Hematopoietic multipotent progenitor cell treated with erythropoietin and hydrocortisone succinate and interleukin-3 and kit ligand, for 17 days (in vitro differentiated cells): ENCODE measurements at regions not wholly inside any gene's neighbourhood (a gene's known extent, or its start where the extent isn't known, plus 50 kb on each side); places are given as distances from the start of the nearest gene placed in this dataset.

Experiments used
- DNase-seq: peaks from one replicate; pipeline ENCODE4 v3.0.0-alpha.2; 2015; ENCODE audit warnings: low spot score

DNA sequence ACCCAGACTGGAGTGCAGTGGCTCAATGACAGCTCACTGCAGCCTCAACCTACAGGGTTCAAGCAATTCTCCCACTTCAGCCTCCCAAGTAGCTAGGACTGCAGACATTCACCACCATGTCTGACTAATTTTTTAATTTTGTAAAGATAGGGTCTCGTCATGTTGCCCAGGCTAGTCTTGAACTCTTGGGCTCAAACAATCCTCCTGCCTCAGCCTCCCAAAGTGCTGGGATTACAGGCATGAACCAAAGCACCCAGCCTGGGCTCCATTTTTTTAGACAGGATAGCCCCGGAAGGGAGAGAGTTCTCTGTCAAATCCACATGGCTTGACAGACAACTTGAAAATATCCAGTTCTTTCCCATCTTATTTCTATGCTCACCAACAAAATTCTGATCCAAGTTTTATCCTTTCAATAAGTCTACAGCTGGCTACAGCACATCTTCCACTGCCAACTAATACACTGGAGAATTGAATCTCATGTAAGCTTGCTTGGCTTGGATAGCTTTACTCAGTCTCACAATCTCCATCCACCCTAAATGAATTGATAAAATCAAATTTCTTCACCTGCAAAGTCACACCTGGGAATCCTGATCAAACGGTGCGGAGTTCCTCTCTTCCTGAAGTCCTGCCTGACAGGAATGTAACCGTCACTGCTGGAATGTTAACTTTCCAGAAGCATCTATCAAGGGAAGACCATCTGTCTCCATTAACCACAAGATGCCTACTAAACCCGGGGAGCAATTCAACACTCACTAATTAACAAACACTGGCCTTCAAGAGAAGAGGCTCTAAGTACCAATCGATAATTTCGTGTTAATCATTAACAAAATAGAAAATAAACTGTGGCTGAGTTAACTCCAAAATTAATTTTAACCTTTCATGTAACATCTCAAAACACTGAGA is 239.7 kb upstream of the MKLN1 start:
- DNase-seq = no peak

DNA sequence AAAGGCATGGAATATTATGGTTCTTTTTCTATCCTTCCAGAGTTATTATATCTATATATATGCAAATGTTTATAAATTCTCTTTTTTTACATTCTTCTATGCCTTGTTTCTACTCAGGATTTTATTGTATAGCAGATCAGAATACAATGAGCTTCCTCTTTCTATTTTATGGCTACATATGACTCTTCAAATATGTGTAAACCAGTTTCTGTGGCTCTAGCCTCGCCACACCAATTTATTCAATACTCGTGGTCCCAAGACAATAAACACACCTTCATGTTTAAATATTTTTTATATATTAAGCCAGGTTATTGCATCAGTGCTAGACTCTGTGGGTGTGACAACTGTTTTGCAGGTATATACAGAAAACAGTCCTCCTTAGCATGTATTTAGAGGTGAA is 237.5 kb upstream of the MKLN1 start:
- DNase-seq = no peak

DNA sequence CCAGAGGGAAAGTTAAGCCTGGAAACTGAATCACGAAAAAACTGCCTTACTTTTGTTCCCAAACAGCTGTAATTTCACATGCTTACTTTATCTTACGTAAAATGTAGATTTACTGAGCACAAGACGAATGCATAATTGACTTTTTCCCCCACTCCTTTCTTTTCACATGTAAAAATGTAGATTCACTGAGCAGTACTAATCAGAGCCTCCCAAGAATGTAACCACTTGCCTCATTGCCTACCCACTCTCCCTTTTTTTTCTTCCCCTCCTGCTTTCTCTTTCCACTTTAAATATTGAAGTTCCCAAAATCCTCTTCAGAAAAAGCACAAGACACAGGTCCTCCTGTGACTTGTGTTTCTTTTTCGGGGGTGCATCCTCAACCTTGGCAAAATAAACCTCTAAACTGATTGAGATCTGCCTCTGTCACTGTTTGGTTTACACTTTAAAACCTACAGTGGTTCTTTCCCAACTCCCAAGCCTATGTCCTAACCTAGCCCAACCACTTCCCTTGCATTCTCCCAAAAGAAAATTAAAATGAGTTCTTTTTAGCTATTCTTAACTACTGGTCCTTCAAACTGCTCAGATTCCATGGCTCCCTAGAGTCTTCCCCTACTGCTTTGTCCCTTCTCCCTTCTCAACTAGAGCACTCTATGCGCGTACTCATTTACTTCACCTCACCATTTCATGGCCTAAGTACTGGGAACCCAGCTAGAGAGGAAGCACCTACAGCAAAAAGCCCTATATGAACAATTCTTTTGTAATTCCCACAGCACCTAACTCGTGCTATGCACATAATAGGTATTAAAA is 236.6 kb upstream of the MKLN1 start:
- no peak for DNase-seq

- no peak for DNase-seq
Observed at GRCh38 chr7:131094685-131095084, 233.0 kb upstream of the MKLN1 start.

DNA sequence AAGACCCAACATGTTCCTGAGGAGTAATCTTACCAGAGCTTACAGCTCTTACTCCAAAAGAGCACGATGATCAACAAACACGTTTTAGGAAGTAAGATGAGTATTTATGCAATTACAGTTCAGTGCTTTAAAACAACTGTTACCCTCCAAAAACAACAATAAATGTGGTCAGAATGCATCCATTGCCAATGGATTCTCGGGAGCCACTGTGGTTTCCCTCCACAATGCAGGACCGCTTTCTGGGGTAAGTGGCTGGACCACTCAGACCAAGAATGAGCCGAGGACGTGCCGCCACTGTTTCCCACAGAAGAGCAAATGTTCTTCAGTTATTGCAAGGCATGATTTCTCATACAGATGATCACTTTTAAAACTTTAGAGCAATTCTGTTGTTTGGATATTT is 232.3 kb upstream of the MKLN1 start:
- DNase-seq = no peak

DNA sequence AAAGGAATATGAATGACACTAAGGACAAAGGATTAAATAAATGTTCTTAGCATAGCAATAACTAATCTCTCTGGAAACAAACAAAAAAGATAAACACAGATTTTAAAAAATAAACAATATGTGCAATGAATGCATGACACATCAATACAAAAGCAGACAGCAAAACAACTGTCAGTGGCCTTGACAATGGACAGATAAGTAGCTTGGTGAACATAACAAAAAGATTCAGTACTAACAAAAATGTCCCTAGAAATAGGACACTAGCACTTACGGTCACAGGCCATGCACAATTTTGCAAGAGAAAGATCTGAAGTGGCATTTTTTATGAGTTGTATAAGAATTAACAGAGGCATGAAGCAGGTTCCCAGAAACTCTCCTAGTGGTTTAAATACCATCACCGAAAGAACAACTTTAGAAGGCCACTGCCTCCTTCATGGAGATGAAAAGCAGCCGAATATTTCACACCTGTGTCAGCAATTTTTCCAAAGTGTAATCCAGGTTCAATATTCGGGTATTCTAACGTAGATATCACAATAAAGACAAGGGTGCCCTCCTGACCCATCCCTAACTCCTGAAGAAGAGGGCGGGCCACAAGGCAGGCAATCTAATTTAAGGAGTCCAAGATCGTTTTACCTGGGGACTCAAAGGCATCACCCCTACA is 231.3 kb upstream of the MKLN1 start:
- no peak for DNase-seq

GRCh38 chr7:131097662-131098376 is 229.9 kb upstream of the MKLN1 start:
- DNase-seq = no peak

GRCh38 chr7:131098527-131098926 is 229.1 kb upstream of the MKLN1 start:
- no peak for DNase-seq

DNA sequence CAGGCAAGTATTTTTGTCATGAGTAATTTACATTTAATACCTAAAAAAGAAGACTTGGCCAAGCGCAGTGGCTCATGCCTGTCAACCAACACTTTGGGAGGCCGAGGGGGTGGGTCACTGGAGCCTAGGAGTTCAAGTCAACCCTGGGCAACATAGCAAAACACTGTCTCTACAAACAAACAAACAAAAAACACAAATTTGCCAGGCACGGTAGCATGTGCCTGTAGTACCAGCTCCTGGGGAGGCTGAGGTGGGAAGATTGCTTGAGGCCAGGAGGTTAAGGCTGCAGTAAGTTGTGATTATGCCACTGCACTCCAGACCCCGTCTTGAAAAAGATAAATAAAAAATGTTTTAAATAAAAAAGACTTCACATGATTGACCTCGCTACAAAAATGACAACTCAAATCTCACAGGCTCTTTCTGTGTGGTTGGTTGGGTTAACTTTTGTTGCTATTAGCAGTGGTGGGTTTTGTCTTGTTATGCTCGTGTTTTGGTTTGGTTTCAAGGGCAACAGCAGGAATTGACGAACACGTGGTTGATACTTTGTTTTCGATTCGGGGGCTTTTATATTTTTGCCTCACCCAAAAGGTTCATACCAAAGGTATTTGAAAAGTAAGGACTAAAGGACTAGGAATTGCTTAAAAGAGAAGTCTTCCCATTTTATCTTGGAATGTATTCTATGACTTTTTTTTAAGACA is 227.2 kb upstream of the MKLN1 start:
- DNase-seq = no peak

DNA sequence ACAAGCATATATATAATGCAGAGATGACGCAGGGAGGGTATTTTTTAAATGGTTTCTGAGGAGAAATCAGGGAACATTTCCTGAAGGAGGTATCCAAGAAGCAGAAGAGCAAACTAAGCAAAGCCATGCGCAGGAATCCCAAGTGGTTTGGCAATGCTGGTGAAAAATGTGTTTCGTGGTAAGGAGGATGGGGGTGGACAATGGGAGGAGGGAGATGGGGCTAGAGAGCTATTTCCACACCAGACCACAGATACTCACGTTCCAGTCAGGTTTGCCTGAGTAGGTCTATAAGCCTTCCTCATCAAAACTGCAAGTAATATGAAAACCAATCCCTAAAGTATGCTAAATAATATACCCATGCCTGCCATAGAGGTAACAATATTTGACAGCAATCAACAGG is 223.7 kb upstream of the MKLN1 start:
- no peak for DNase-seq

- peak; percentile 51 for DNase-seq
Observed at GRCh38 chr7:131104596-131105293, 222.9 kb upstream of the MKLN1 start.

DNA sequence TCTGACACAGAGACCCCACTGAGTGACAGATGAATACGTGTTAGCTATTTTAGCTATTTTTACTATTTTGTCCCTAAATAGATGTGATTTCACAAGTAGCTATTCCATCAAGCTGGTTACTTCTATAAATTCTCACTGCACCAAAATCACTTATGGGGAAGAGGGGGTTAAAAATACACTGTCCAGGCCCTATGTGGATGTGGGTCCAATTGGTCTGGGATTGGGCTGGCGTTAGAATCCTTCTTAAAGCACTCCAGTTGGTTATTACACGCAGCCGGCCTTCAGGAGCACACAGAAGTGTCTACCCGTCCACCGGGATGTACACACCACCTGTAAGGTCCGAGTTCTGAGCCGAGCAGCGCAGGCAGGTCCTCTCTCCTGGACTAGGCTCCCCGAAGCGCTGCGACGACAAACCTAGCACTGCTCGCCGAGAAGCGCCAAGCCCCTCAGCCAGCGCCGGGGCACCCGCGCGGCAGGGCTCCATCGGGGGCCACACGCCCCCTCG is 222.3 kb upstream of the MKLN1 start:
- no peak for DNase-seq

- peak; percentile 81 for DNase-seq
Observed at GRCh38 chr7:131105799-131106680, 221.6 kb upstream of the MKLN1 start.

GRCh38 chr7:131106681-131107336 is 220.9 kb upstream of the MKLN1 start:
- peak; percentile 78 for DNase-seq

- peak; percentile 85 for DNase-seq
Observed at GRCh38 chr7:131107337-131108211, 220.1 kb upstream of the MKLN1 start.

DNA sequence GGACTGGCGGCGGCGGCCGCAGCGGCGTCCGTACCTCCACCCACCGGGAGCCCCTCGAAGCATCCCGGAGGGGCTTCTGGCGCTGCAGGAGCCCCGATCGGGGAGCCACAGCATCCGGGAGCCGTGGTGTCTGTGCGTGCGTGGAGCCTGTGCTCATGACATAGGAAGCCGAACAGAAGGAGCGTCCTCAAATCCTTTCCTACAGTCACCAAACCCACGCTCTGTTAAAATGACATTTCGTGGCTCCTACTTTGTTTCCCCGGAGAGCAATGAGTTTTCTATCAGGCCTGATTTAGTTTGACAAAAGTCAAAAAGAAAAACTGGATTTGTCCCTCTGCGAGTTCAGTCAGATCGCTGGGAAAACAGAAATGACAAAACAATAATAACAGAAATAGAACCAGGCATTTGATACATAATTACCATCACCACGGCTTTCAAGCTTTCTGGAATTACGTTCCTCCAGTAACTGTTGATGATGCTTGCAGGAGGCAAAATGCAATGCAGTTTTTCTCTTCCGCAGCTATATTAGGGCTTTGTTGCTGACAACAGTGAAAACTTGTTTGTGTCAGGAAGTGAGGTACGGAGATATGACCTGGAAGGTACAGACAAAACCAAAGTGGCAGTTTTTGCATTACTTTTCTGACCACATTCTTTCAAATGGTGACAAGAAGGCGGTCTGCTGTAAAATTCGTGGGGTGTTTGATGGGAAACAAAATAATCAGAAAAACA is 219.3 kb upstream of the MKLN1 start:
- peak; percentile 57 for DNase-seq
